PC-9 (cell line): ENCODE measurements at regions not wholly inside any gene's neighbourhood (a gene's known extent, or its start where the extent isn't known, plus 50 kb on each side); places are given as distances from the start of the nearest gene placed in this dataset.

ENCODE experiments used
- BruUV-seq: library from RNA; stranded (reverse); fragments of 400-500 nt; replicated peaks from 2 replicates; lab custom pipeline; 2021; lab: Mats Ljungman, UMichigan
- CTCF ChIA-PET: fragments of 300-600 bp; sonication (Branson Sonifier 250); formaldehyde crosslinking; loops from one replicate; lab custom pipeline; 2022; ENCODE audit warnings: antibody characterized with exemption; lab: Charles Lee
- POLR2A ChIA-PET: fragments of 300-600 bp; sonication (Branson Sonifier 250); formaldehyde crosslinking; loops from one replicate; lab custom pipeline; 2022; ENCODE audit warnings: antibody characterized with exemption; ENCODE audit not compliant: unreplicated experiment; lab: Charles Lee
- DNase-seq, 2 experiments: peaks; one replicate each; pipeline versions ENCODE4 v3.0.0 to v3.0.0-alpha.2; 2015 to 2022; ENCODE audit warnings: mixed read lengths in 1 of 2
- H2AFZ ChIP-seq: fragments of 200-600 bp; sonication (generic); 2 replicates; pipeline ENCODE4 v1.8.1; 2017; ENCODE audit warnings: antibody characterized with exemption
- H3F3A ChIP-seq: fragments of 200-600 bp; sonication (generic); 2 replicates; pipeline ENCODE4 v1.8.1; 2017; ENCODE audit warnings: antibody characterized with exemption, mild to moderate bottlenecking, low read depth; ENCODE audit not compliant: insufficient read depth
- H3K27ac ChIP-seq: fragments of 200-600 bp; sonication (generic); 2 replicates; pipeline ENCODE4 v1.6.1; 2016; ENCODE audit warnings: mixed run types
- H3K27me3 ChIP-seq: fragments of 200-600 bp; sonication (generic); 2 replicates; pipeline ENCODE4 v1.6.1; 2016; ENCODE audit warnings: low read depth, mixed run types; ENCODE audit not compliant: insufficient read depth
- H3K36me3 ChIP-seq: fragments of 200-600 bp; sonication (generic); 2 replicates; pipeline ENCODE4 v1.6.1; 2016; ENCODE audit warnings: low read depth, mixed run types
- H3K4me1 ChIP-seq: fragments of 200-600 bp; sonication (generic); replicated peaks from 2 replicates; pipeline ENCODE4 v1.6.1; 2016; ENCODE audit warnings: mixed run types; ENCODE audit not compliant: insufficient read depth
- H3K4me2 ChIP-seq: fragments of 200-600 bp; sonication (generic); 2 replicates; pipeline ENCODE4 v1.6.1; 2017; ENCODE audit warnings: mixed run types
- H3K4me3 ChIP-seq: fragments of 200-600 bp; sonication (generic); 2 replicates; pipeline ENCODE4 v1.6.1; 2016; ENCODE audit warnings: mixed run types
- H3K79me2 ChIP-seq: fragments of 200-600 bp; sonication (generic); 2 replicates; pipeline ENCODE4 v1.6.1; 2017; ENCODE audit warnings: low read depth, mixed run types
- H3K9me2 ChIP-seq: fragments of 200-600 bp; sonication (generic); 2 replicates; pipeline ENCODE4 v1.8.1; 2017; ENCODE audit warnings: mild to moderate bottlenecking; ENCODE audit not compliant: insufficient read depth
- H3K9me3 ChIP-seq: fragments of 200-600 bp; sonication (generic); 2 replicates; pipeline ENCODE4 v1.8.1; 2016; ENCODE audit warnings: low read depth; ENCODE audit not compliant: insufficient read depth
- H4K20me1 ChIP-seq: fragments of 200-600 bp; sonication (generic); 2 replicates; pipeline ENCODE4 v1.8.1; 2017; ENCODE audit not compliant: insufficient read depth
- CTCF ChIP-seq: fragments of 200-600 bp; sonication (generic); conservative IDR thresholded peaks from 2 replicates; pipeline ENCODE4 v1.6.1; 2017; ENCODE audit warnings: mixed run types, antibody characterized with exemption, mild to moderate bottlenecking, moderate library complexity
- EZH2 ChIP-seq: fragments of 200-600 bp; sonication (generic); IDR thresholded peaks from 2 replicates; pipeline ENCODE4 v1.8.0; 2017; ENCODE audit warnings: antibody characterized with exemption, low read depth
- intact Hi-C: fragments of 100-400 bp; cut with micrococcal nuclease; formaldehyde crosslinking; loops from one replicate; pipeline ENCODE4 v1.10.0; 2022; ENCODE audit not compliant: unreplicated experiment

GRCh38 chr6:165798991-165799390, 135.9 kb upstream of the PDE10A start:
- no peaks in the 10 kb centered on the region for H3K9me3 ChIP-seq

DNA sequence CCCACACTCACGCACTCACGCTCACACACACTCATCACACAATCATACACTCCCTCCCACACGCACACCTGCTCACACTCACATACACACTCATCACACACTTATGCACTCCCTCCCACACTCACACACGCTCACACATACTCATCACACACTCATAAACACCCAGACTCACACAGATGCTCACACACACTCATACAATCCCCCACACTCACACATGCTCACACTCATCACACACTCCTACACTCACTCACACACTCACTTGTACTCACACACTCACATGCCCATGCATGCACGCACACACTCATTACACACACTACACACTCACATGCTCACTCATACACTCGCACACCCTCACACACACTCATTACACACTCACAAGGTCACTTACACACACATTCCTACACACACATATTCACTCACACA, 131.1 kb upstream of the PDE10A start:
- no peaks in the 10 kb centered on the region for H4K20me1 ChIP-seq
- no peaks in the 10 kb centered on the region for H3K9me2 ChIP-seq
- no peak overlapping the region for H3K4me3 ChIP-seq
- no TSS peak for BruUV-seq
- DNase-seq = no peak
- H3K27me3 ChIP-seq = peaks cover 90% of the 10 kb centered on the region
- no peaks in the 10 kb centered on the region for H3K9me3 ChIP-seq
- no peaks in the 10 kb centered on the region for H3F3A ChIP-seq
- no peaks in the 10 kb centered on the region for H3K36me3 ChIP-seq
- intact Hi-C loops = no loop called here
- TF ChIP-seq EZH2 (no peak), CTCF (no peak)
- H3K27ac ChIP-seq = no peak overlapping the region
- POLR2A ChIA-PET = no interaction called here
- no peak overlapping the region for H2AFZ ChIP-seq
- no peaks in the 10 kb centered on the region for H3K4me1 ChIP-seq
- CTCF ChIA-PET = no interaction called here
- no peak overlapping the region for H3K4me2 ChIP-seq
- H3K79me2 ChIP-seq = no peaks in the 10 kb centered on the region

More at GRCh38 chr6:165798991-165799390, 135.9 kb upstream of the PDE10A start:
- Histone ChIP-seq H3K4me2 (no peak overlapping the region), H3K79me2 (no peaks in the 10 kb centered on the region), H3K27ac (no peak overlapping the region), H3K36me3 (no peaks in the 10 kb centered on the region), H4K20me1 (no peaks in the 10 kb centered on the region), H3K27me3 (peaks cover 85% of the 10 kb centered on the region), H3K9me2 (no peaks in the 10 kb centered on the region), H3F3A (no peaks in the 10 kb centered on the region), H2AFZ (no peak overlapping the region), H3K4me1 (no peaks in the 10 kb centered on the region), H3K4me3 (no peak overlapping the region)
- intact Hi-C loops = no loop called here
- DNase-seq = no peak
- no TSS peak for BruUV-seq
- TF ChIP-seq EZH2 (no peak), CTCF (no peak)
- ChIA-PET POLR2A (no interaction called here), CTCF (no interaction called here)

DNA sequence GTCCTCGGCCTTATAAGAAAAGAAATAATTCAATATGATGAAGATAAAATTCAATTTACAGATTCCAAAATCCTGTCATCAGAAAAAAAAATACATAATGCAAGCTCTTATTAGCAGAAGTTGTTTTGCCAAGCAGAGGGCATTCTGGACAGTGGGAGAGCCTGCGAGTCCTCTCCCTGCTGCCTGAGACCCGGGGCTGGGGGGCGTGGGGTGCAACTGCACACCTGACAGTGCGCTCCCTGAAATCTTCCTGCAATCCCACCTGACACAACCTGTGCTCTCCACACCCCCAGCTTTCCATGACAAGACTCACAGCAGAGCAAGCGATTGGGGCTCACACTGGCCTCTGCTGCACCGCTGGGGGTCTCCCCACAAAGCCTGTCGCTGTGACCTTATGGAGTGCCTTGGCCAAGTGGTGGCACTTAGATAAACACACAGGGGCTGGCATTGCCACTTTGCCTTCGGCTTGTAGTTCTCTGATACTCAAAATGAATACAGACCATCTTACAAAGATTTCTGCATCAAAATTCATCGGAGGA, 130.3 kb upstream of the PDE10A start:
- ChIA-PET CTCF (no interaction called here), POLR2A (no interaction called here)
- BruUV-seq = no TSS peak
- peaks cover 87% of the 10 kb centered on the region for H3K27me3 ChIP-seq
- no peak overlapping the region for H3K4me2 ChIP-seq
- H2AFZ ChIP-seq = no peak overlapping the region
- no peak overlapping the region for H3K4me3 ChIP-seq
- H3K4me1 ChIP-seq = no peaks in the 10 kb centered on the region
- intact Hi-C loops = no loop called here
- no peaks in the 10 kb centered on the region for H3K79me2 ChIP-seq
- no peaks in the 10 kb centered on the region for H3K36me3 ChIP-seq
- DNase-seq = no peak
- H3K9me2 ChIP-seq = no peaks in the 10 kb centered on the region
- no peak overlapping the region for H3K27ac ChIP-seq
- no peaks in the 10 kb centered on the region for H3K9me3 ChIP-seq
- TF ChIP-seq CTCF (no peak), EZH2 (no peak)
- no peaks in the 10 kb centered on the region for H3F3A ChIP-seq
- no peaks in the 10 kb centered on the region for H4K20me1 ChIP-seq
